Astrocyte of the cerebellum (primary cell): ENCODE measurements at regions not wholly inside any gene's neighbourhood (a gene's known extent, or its start where the extent isn't known, plus 50 kb on each side); places are given as distances from the start of the nearest gene placed in this dataset.

Experiments
- DNase-seq: peaks from one replicate; pipeline ENCODE4 v3.0.0-alpha.2; 2011; ENCODE audit warnings: low read depth
- H3K4me3 ChIP-seq: 2 replicates; pipeline ENCODE4 v1.5.1; 2011; ENCODE audit warnings: mild to moderate bottlenecking, low read depth, low read length, moderate library complexity
- in situ Hi-C: cut with HindIII; loops from 2 replicates; pipeline ENCODE4 v1.10.0; 2017; ENCODE audit warnings: low sequenced_read_pairs
- TF ChIP-seq, protein P1 (sequence below): IDR thresholded peaks from 2 replicates; pipeline ENCODE4 v1.5.1; 2012; ENCODE audit warnings: low read length, low read depth, moderate library complexity, mild to moderate bottlenecking; ENCODE audit errors: missing control alignments

DNA sequence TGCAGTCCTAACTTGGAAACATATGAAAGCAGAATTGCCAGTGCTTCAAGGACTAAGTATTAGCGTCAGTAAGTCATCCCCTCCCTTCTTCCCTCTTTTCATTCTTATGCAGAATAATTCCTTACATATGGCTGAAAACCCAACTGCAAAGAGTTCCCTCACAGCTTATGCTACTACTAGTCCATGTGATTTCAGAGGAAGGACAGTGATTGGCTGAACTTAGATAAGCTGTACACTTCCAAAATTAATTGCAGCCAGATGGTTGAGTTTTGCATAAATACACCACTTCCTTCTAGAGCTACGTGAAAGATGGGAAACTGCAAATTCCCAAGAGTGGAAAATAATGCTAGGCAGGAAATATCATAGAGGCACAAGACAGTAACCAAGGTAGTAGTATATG, 730.4 kb downstream of the OLFM4 start:
- H3K4me3 ChIP-seq: no peak overlapping the region
- DNase-seq: no peak
- in situ Hi-C loops: no loop called here
- TF ChIP-seq, protein P1, sequence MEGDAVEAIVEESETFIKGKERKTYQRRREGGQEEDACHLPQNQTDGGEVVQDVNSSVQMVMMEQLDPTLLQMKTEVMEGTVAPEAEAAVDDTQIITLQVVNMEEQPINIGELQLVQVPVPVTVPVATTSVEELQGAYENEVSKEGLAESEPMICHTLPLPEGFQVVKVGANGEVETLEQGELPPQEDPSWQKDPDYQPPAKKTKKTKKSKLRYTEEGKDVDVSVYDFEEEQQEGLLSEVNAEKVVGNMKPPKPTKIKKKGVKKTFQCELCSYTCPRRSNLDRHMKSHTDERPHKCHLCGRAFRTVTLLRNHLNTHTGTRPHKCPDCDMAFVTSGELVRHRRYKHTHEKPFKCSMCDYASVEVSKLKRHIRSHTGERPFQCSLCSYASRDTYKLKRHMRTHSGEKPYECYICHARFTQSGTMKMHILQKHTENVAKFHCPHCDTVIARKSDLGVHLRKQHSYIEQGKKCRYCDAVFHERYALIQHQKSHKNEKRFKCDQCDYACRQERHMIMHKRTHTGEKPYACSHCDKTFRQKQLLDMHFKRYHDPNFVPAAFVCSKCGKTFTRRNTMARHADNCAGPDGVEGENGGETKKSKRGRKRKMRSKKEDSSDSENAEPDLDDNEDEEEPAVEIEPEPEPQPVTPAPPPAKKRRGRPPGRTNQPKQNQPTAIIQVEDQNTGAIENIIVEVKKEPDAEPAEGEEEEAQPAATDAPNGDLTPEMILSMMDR: no peak

DNA sequence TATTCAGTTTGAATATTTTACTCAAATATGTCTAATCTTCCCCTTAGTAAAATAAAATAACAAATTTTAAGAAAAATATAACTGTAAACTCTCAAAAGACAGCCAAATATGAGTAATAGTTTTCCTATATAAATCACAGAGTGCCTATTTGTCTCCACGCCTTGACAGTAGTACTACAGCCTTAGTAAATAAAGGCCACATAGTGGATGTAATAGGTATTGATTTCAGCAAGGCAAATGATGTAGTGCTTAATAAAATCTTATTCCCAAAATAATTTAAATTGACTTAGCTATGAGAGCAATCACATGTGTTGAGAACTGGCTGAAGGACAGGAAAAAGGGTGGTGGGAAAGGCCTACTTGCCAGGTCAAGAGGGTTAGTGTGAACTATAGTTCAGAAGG, 747.2 kb downstream of the OLFM4 start:
- TF ChIP-seq, protein P1: no peak
- H3K4me3 ChIP-seq: no peak overlapping the region
- DNase-seq: no peak
- in situ Hi-C loops: no loop called here

DNA sequence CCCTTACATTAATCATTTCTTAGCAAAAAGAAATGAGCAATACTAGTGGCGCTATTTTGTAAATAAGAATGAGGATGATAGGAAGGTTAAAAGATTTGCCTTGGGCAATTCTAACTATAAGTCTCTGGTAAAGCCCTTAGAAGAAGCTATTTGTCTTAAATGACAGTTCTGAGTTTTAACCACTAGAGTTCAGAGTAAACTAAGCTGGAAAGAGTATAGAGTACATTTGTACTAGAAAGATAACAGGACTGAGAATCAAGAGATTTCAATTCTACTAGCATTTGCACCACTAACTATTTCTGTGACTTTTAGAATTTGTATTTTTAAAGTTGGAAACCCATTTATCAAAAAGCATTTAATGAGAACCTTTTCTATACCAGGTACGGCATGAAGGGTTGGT, 750.3 kb downstream of the OLFM4 start:
- TF ChIP-seq, protein P1: no peak
- no peak for DNase-seq
- H3K4me3 ChIP-seq: no peak overlapping the region
- in situ Hi-C loops: no loop called here

DNA sequence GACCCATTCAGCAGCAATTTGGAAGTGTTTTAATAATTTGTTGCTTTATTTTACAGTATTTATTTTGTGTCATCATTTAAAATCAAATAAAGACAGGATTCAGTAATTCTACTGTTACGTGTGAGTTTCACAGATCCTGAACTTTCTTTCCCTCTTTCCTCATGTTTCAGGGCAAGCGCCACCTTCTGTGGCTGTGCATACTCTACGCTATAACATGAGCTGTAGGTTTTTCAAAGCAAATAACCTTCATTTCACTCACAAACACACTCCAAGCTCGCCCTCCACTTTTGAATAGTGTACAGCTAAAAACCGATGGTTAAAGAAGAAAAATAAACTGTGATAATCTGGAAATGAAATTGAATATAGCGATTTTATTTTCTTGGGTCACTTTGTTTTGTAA, 753.3 kb downstream of the OLFM4 start:
- TF ChIP-seq, protein P1: no peak
- no peak for DNase-seq
- in situ Hi-C loops: no loop called here
- no peak overlapping the region for H3K4me3 ChIP-seq

DNA sequence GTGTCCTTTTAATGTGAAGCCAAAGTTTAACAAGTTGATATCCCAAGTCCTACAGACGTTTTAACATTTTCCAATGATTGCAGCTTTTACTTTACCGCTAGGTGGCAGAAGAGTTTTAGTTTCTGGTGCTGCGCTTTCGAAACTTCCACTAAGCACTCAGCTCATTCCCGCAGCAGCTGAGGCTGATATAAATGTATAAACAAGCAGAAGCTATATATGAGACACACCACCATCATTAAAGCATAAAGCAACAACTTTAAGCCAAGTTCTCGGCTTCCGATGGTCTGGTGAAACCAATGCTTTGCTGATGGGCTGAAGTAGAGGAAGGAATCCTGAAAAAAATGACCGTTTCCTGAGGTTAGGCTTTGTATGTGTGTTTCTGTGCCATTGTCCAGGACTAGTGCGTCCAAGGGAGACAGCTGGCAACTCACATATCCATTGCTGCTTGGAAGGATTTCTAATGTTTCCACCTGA, 753.9 kb downstream of the OLFM4 start:
- peak overlapping the region; percentile 16 for H3K4me3 ChIP-seq
- TF ChIP-seq, protein P1: peak; percentile 71
- peak; percentile 43 for DNase-seq
- in situ Hi-C loops: no loop called here

DNA sequence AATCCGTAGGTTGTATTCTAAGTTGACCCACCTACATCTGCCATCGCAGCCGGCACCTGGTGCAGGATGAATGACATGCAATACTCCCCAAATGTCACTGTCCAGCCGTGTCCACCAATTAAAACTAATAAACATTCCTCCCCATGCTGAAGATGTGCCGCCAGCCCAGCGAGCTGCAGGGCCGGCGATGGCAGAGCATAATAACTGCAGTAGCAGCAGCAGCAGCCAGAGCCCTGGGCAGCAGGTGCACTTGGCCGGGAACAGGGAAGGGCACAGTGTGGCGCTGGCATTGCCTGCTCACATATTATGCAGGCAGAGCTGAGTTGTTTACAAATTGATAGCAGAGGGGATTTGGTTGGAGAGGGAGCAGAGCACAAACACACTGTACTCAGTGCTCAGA, 754.9 kb downstream of the OLFM4 start:
- TF ChIP-seq, protein P1: no peak
- in situ Hi-C loops: no loop called here
- DNase-seq: no peak
- no peak overlapping the region for H3K4me3 ChIP-seq

DNA sequence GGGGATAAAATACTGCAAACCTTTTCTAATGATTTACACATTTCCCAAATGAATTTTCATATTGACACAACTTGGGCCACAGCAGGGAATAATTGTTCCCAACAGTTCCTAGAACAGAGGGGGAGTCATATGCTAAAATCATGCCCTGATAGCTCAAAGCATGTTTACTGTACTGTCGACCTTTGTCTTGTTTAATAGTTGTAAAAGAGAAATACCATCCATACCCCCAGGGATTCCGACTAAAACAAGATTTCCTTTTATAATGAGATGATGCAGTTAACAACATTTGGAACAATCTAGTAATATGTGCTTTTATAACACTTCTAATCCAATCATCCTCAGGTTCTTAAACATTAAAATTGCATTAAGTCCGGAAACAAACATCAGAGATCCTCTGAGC, 759.7 kb downstream of the OLFM4 start:
- DNase-seq: no peak
- no peak overlapping the region for H3K4me3 ChIP-seq
- in situ Hi-C loops: no loop called here
- TF ChIP-seq, protein P1: no peak
